ENCODE measurements at regions not wholly inside any gene's neighbourhood (a gene's known extent, or its start where the extent isn't known, plus 50 kb on each side); places are given as distances from the start of the nearest gene placed in this dataset.

DNA sequence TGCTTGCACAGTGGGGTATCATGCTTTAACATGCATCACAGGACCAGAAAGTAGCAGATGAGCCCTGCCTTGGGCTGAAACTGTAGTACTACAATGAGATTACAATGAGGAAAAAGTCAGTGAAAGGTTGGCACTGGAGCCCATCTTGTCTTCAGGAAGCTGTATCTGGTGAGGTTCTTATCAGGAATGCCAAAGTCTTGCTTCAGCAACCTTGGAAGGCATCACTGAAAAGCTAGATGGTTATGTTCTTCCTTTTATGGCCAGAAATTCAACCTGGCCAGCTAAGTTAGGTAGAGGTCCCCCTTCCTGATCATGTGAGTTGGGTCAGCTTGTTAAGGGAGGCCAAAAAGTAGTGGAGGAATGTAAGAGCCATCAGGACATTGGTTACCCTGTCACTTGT is 254.0 kb upstream of the FAT3 start:
- Histone ChIP-seq H3K27ac (ENCODE audit: low read depth, low read length) (no peak overlapping the region), H3K4me1 (ENCODE audit: control insufficient read depth in 1 of 2, insufficient read depth in 2 of 2, low read length in 2 of 2) (no peaks in the 10 kb centered on the region), H3K36me3 (ENCODE audit: control insufficient read depth in 1 of 2, insufficient read depth in 2 of 2, low read length in 2 of 2) (no peaks in the 10 kb centered on the region), H3K4me3 (ENCODE audit: low read depth in 1 of 2, low read length in 2 of 2) (no peak overlapping the region), H3K27me3 (ENCODE audit: control insufficient read depth in 1 of 2, insufficient read depth in 2 of 2, low read length in 2 of 2) (no peaks in the 10 kb centered on the region), H3K9me3 (ENCODE audit: control insufficient read depth in 1 of 2, low read length in 2 of 2) (no peaks in the 10 kb centered on the region), H3K9ac (ENCODE audit: low read depth in 1 of 2, low read length in 2 of 2) (no peak overlapping the region)

DNA sequence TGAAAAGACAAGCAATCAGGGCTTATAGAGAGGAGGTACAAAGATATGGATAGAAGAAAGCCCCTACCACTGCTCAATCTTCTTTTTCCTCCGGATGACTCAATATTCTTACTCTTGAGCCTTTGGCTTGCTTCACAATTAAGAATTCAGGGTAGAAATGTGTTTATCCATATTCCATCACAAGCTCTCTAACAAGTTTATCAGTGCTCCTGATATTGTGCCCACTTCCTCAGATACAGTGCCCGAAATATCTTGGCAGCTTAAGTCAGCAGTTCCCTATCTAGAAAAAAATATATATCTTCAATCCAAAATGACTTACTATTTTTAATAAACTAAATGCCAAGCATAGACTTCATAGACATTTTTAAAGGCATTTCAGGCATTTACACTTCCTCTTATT is 255.1 kb upstream of the FAT3 start:
- Histone ChIP-seq H3K27ac (ENCODE audit: low read depth, low read length) (no peak overlapping the region), H3K4me1 (ENCODE audit: control insufficient read depth in 1 of 2, insufficient read depth in 2 of 2, low read length in 2 of 2) (no peaks in the 10 kb centered on the region), H3K36me3 (ENCODE audit: control insufficient read depth in 1 of 2, insufficient read depth in 2 of 2, low read length in 2 of 2) (no peaks in the 10 kb centered on the region), H3K27me3 (ENCODE audit: control insufficient read depth in 1 of 2, insufficient read depth in 2 of 2, low read length in 2 of 2) (no peaks in the 10 kb centered on the region), H3K9me3 (ENCODE audit: control insufficient read depth in 1 of 2, low read length in 2 of 2) (no peaks in the 10 kb centered on the region), H3K4me3 (ENCODE audit: low read depth in 1 of 2, low read length in 2 of 2) (no peak overlapping the region), H3K9ac (ENCODE audit: low read depth in 1 of 2, low read length in 2 of 2) (no peak overlapping the region)

DNA sequence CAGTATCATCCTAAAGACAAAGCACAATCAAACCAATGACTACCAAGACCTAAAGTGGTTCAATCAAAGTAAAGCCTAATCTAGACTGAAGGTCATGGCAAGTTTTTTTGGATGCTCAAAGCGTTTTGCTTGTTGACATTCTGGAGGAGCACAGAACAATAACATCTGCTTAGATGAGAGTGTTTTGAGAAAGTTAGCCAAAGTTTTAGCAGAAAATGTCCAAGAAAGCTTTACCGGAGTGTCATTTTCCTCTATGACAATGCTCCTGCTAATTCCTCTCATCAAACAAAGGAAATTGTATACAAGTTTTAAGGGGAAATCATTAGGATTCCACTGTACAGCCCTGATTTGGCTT is 256.9 kb upstream of the FAT3 start:
- H3K4me3 ChIP-seq (ENCODE audit: low read depth in 1 of 2, low read length in 2 of 2): no peak overlapping the region
- H3K27ac ChIP-seq (ENCODE audit: low read depth, low read length): no peak overlapping the region
- H3K9ac ChIP-seq (ENCODE audit: low read depth in 1 of 2, low read length in 2 of 2): no peak overlapping the region
- no peaks in the 10 kb centered on the region for H3K4me1 ChIP-seq (ENCODE audit: control insufficient read depth in 1 of 2, insufficient read depth in 2 of 2, low read length in 2 of 2)
- H3K36me3 ChIP-seq (ENCODE audit: control insufficient read depth in 1 of 2, insufficient read depth in 2 of 2, low read length in 2 of 2): no peaks in the 10 kb centered on the region
- no peaks in the 10 kb centered on the region for H3K9me3 ChIP-seq (ENCODE audit: control insufficient read depth in 1 of 2, low read length in 2 of 2)
- H3K27me3 ChIP-seq (ENCODE audit: control insufficient read depth in 1 of 2, insufficient read depth in 2 of 2, low read length in 2 of 2): no peaks in the 10 kb centered on the region

DNA sequence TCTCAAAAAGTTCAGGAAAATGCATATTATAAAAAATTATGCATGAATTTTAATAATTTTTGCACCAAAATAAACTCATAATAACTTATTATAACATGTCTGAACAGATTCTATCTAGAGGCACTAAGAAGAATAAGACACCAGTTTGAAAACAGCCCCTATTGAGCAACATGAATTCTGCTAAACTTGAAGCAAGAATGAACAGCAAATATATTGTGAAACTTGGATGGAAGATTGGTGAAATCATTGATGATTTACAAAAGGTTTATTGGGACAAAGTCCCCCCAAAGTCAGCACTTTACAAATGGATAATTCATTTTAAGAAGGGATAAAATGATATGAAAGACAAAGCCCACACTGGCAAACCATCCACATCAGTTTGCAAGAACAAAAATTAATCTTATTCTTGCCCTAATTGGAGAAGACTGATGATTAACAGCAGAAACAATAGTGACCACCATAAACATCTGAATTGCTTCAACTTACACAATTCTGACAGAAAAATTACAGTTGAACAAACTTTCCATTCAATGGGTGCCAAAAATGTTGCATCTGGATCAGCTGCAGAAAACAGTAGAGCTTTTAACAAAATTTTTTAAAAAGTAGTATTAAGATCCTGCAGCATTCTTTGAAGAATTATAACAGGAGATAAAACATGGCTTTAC is 257.5 kb upstream of the FAT3 start:
- Histone ChIP-seq H3K27me3 (ENCODE audit: control insufficient read depth in 1 of 2, insufficient read depth in 2 of 2, low read length in 2 of 2) (no peaks in the 10 kb centered on the region), H3K9ac (ENCODE audit: low read depth in 1 of 2, low read length in 2 of 2) (no peak overlapping the region), H3K36me3 (ENCODE audit: control insufficient read depth in 1 of 2, insufficient read depth in 2 of 2, low read length in 2 of 2) (no peaks in the 10 kb centered on the region), H3K9me3 (ENCODE audit: control insufficient read depth in 1 of 2, low read length in 2 of 2) (no peaks in the 10 kb centered on the region), H3K4me1 (ENCODE audit: control insufficient read depth in 1 of 2, insufficient read depth in 2 of 2, low read length in 2 of 2) (no peaks in the 10 kb centered on the region), H3K27ac (ENCODE audit: low read depth, low read length) (no peak overlapping the region), H3K4me3 (ENCODE audit: low read depth in 1 of 2, low read length in 2 of 2) (no peak overlapping the region)

DNA sequence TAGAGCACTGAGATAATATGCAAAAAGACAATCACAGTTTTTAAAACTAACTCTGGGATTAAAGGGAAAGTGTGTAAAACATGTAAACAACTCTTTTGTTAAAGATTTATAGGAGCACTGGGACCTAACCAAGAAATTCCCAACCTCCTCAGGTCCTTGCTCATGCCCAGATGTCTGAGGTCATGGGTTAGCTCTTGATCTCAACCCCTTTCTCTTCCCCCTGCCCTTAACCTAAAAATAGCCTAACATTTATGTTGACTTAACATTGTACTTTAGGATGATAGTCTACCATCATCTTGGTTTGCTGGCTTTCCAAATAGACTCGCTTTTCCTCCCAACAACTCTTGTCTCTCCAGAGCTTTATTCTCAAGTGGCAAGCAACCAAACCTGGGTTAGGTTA is 258.2 kb upstream of the FAT3 start:
- H3K9ac ChIP-seq (ENCODE audit: low read depth in 1 of 2, low read length in 2 of 2): no peak overlapping the region
- H3K9me3 ChIP-seq (ENCODE audit: control insufficient read depth in 1 of 2, low read length in 2 of 2): no peaks in the 10 kb centered on the region
- no peak overlapping the region for H3K27ac ChIP-seq (ENCODE audit: low read depth, low read length)
- H3K4me3 ChIP-seq (ENCODE audit: low read depth in 1 of 2, low read length in 2 of 2): no peak overlapping the region
- H3K4me1 ChIP-seq (ENCODE audit: control insufficient read depth in 1 of 2, insufficient read depth in 2 of 2, low read length in 2 of 2): no peaks in the 10 kb centered on the region
- no peaks in the 10 kb centered on the region for H3K27me3 ChIP-seq (ENCODE audit: control insufficient read depth in 1 of 2, insufficient read depth in 2 of 2, low read length in 2 of 2)
- H3K36me3 ChIP-seq (ENCODE audit: control insufficient read depth in 1 of 2, insufficient read depth in 2 of 2, low read length in 2 of 2): no peaks in the 10 kb centered on the region

DNA sequence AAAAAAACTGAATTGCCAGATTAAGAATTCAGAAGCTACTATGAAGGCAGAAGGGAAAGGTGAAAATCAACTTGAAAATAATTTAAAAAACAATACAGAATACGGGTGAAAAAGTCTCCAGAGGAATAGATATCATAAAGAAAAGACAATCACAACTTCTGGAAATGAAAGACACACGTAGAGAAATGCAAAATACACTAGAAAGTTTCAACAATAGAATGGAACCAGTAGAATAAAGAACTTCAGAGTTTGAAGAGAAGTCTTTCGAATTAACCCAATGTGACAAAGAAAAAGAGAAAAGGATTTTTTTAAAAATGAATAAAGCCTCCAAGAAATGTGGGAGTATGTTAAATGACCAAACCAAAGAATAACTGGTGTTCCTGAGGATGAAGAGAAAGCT is 263.8 kb upstream of the FAT3 start:
- H3K4me1 ChIP-seq (ENCODE audit: control insufficient read depth in 1 of 2, insufficient read depth in 2 of 2, low read length in 2 of 2): no peaks in the 10 kb centered on the region
- no peak overlapping the region for H3K4me3 ChIP-seq (ENCODE audit: low read depth in 1 of 2, low read length in 2 of 2)
- H3K9ac ChIP-seq (ENCODE audit: low read depth in 1 of 2, low read length in 2 of 2): no peak overlapping the region
- H3K36me3 ChIP-seq (ENCODE audit: control insufficient read depth in 1 of 2, insufficient read depth in 2 of 2, low read length in 2 of 2): no peaks in the 10 kb centered on the region
- H3K27ac ChIP-seq (ENCODE audit: low read depth, low read length): no peak overlapping the region
- no peaks in the 10 kb centered on the region for H3K27me3 ChIP-seq (ENCODE audit: control insufficient read depth in 1 of 2, insufficient read depth in 2 of 2, low read length in 2 of 2)
- H3K9me3 ChIP-seq (ENCODE audit: control insufficient read depth in 1 of 2, low read length in 2 of 2): peaks cover 0 to 3% of the 10 kb centered on the region in 2 donors

DNA sequence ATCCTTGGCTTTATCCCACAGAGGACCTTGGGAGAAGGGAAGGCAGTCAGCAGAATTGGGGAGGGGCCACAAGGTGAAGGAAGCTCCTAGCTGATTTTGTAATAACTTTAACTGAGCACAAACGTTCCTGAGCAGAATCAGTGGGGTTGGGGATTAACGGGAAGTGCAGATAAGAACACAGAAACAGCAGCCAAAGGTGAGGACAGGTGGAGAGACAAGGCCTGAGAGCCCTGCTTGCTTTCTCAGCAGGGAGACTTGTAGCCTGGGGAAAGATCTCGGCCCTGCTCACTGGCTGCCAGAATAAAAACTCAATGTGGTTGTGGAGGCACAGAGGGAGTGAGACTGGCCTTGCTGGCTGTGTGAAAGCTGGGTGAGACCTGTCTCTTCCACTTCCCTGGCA is 265.2 kb upstream of the FAT3 start:
- Histone ChIP-seq H3K4me1 (ENCODE audit: control insufficient read depth in 1 of 2, insufficient read depth in 2 of 2, low read length in 2 of 2) (peaks cover 0 to 9% of the 10 kb centered on the region in 2 donors), H3K9me3 (ENCODE audit: control insufficient read depth in 1 of 2, low read length in 2 of 2) (peaks cover 0 to 3% of the 10 kb centered on the region in 2 donors), H3K27me3 (ENCODE audit: control insufficient read depth in 1 of 2, insufficient read depth in 2 of 2, low read length in 2 of 2) (no peaks in the 10 kb centered on the region), H3K36me3 (ENCODE audit: control insufficient read depth in 1 of 2, insufficient read depth in 2 of 2, low read length in 2 of 2) (no peaks in the 10 kb centered on the region), H3K27ac (ENCODE audit: low read depth, low read length) (no peak overlapping the region), H3K9ac (ENCODE audit: low read depth in 1 of 2, low read length in 2 of 2) (no peak overlapping the region), H3K4me3 (ENCODE audit: low read depth in 1 of 2, low read length in 2 of 2) (no peak overlapping the region)

DNA sequence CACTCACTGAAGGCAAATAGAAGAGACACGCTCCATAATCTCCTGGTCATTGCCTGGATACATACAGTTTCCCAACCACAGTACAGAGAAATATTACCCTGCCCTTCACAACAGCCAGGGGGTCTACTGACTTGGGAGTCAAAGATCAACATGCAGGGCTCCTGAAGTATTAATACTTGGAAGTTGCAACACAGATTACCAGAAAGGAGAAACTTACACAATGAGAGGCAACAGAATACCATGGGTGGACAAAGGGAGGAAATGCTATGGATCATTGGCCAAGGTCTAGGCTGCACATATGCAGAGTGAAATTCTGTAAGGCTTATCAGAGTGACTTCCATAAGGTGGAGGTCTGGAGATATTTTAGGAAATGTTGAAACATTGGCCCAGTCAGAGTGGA is 267.9 kb upstream of the FAT3 start:
- no peaks in the 10 kb centered on the region for H3K36me3 ChIP-seq (ENCODE audit: control insufficient read depth in 1 of 2, insufficient read depth in 2 of 2, low read length in 2 of 2)
- H3K4me3 ChIP-seq (ENCODE audit: low read depth in 1 of 2, low read length in 2 of 2): no peak overlapping the region
- no peaks in the 10 kb centered on the region for H3K27me3 ChIP-seq (ENCODE audit: control insufficient read depth in 1 of 2, insufficient read depth in 2 of 2, low read length in 2 of 2)
- peaks cover 0 to 3% of the 10 kb centered on the region in 2 donors for H3K9me3 ChIP-seq (ENCODE audit: control insufficient read depth in 1 of 2, low read length in 2 of 2)
- peaks cover 0 to 16% of the 10 kb centered on the region in 2 donors for H3K4me1 ChIP-seq (ENCODE audit: control insufficient read depth in 1 of 2, insufficient read depth in 2 of 2, low read length in 2 of 2)
- no peak overlapping the region for H3K27ac ChIP-seq (ENCODE audit: low read depth, low read length)
- no peak overlapping the region for H3K9ac ChIP-seq (ENCODE audit: low read depth in 1 of 2, low read length in 2 of 2)

DNA sequence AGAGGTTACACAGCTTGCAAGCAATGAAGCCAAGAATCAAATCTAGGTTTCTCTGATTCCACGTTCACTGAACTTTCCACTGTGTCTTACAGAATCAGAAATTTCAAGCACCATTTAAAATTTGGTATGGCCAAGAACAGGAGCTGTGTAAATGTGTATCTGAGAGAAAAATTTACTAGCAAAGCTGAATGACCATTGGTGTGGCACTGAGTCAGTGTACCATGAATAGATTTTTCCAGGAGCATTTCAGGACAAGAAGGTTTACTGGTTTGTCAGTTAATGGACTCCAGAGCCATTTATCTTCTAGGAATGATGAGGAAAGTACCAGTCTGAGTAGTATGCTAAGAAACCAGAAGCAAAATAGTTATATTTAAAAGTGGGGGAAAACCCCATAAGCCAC is 269.4 kb upstream of the FAT3 start:
- Histone ChIP-seq H3K27ac (ENCODE audit: low read depth, low read length) (no peak overlapping the region), H3K9me3 (ENCODE audit: control insufficient read depth in 1 of 2, low read length in 2 of 2) (peaks cover 0 to 1% of the 10 kb centered on the region in 2 donors), H3K9ac (ENCODE audit: low read depth in 1 of 2, low read length in 2 of 2) (no peak overlapping the region), H3K36me3 (ENCODE audit: control insufficient read depth in 1 of 2, insufficient read depth in 2 of 2, low read length in 2 of 2) (no peaks in the 10 kb centered on the region), H3K4me3 (ENCODE audit: low read depth in 1 of 2, low read length in 2 of 2) (no peak overlapping the region), H3K4me1 (ENCODE audit: control insufficient read depth in 1 of 2, insufficient read depth in 2 of 2, low read length in 2 of 2) (peaks cover 0 to 16% of the 10 kb centered on the region in 2 donors), H3K27me3 (ENCODE audit: control insufficient read depth in 1 of 2, insufficient read depth in 2 of 2, low read length in 2 of 2) (no peaks in the 10 kb centered on the region)

DNA sequence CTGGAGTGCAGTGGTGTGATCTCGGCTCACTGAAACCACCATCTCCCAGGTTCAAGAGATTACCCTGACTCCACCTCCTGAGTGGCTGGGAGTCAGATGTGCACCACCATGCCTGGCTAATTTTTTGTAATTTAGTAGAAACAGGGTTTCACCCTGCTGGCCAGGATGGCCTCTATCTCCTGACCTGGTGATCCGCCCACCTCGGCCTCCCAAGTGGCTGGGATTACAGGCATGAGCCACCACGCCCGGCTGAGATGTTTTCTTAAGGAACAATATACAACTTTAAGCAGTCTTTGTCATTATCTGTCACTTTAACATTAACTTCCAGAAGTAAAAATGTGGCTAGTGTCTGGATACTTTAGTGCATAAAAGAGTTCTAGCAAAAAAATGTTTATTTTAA is 272.6 kb upstream of the FAT3 start:
- H3K9ac ChIP-seq (ENCODE audit: low read depth in 1 of 2, low read length in 2 of 2): no peak overlapping the region
- H3K36me3 ChIP-seq (ENCODE audit: control insufficient read depth in 1 of 2, insufficient read depth in 2 of 2, low read length in 2 of 2): no peaks in the 10 kb centered on the region
- no peaks in the 10 kb centered on the region for H3K9me3 ChIP-seq (ENCODE audit: control insufficient read depth in 1 of 2, low read length in 2 of 2)
- peaks cover 0 to 21% of the 10 kb centered on the region in 2 donors for H3K4me1 ChIP-seq (ENCODE audit: control insufficient read depth in 1 of 2, insufficient read depth in 2 of 2, low read length in 2 of 2)
- no peaks in the 10 kb centered on the region for H3K27me3 ChIP-seq (ENCODE audit: control insufficient read depth in 1 of 2, insufficient read depth in 2 of 2, low read length in 2 of 2)
- no peak overlapping the region for H3K27ac ChIP-seq (ENCODE audit: low read depth, low read length)
- H3K4me3 ChIP-seq (ENCODE audit: low read depth in 1 of 2, low read length in 2 of 2): no peak overlapping the region

Data from duodenal mucosa (tissue), 2 donors.